ENCODE measurements at regions not wholly inside any gene's neighbourhood (a gene's known extent, or its start where the extent isn't known, plus 50 kb on each side); places are given as distances from the start of the nearest gene placed in this dataset.

GRCh38 chr7:25727876-25728275, 424.1 kb upstream of the NFE2L3 start:
- no peak overlapping the region for H3K4me3 Mint-ChIP-seq
- DNase-seq (ENCODE audit: low spot score in 2 of 2, unreplicated experiment in 2 of 2): no peak
- H3K27ac Mint-ChIP-seq: no peak overlapping the region
- peaks cover 24% of the 10 kb centered on the region for H3K4me1 Mint-ChIP-seq
- no peak for TF ChIP-seq CTCF (IDR thresholded peaks at IDR 0.05; ENCODE audit: unreplicated experiment)
- no peaks in the 10 kb centered on the region for H3K36me3 Mint-ChIP-seq
- no peaks in the 10 kb centered on the region for H3K27me3 Mint-ChIP-seq (ENCODE audit: low read depth)
- no peaks in the 10 kb centered on the region for H3K9me3 Mint-ChIP-seq

- no peaks in the 10 kb centered on the region for H3K27me3 Mint-ChIP-seq (ENCODE audit: low read depth)
- DNase-seq (ENCODE audit: low spot score in 2 of 2, unreplicated experiment in 2 of 2): no peak
- H3K4me3 Mint-ChIP-seq: no peak overlapping the region
- TF ChIP-seq CTCF (IDR thresholded peaks at IDR 0.05; ENCODE audit: unreplicated experiment): no peak
- H3K36me3 Mint-ChIP-seq: no peaks in the 10 kb centered on the region
- no peaks in the 10 kb centered on the region for H3K9me3 Mint-ChIP-seq
- H3K27ac Mint-ChIP-seq: no peak overlapping the region
- H3K4me1 Mint-ChIP-seq: peaks cover 32% of the 10 kb centered on the region
Measured at GRCh38 chr7:25731068-25731845, 420.7 kb upstream of the NFE2L3 start.

- Mint-ChIP-seq H3K27me3 (ENCODE audit: low read depth) (no peaks in the 10 kb centered on the region), H3K4me1 (peaks cover 30% of the 10 kb centered on the region), H3K36me3 (no peaks in the 10 kb centered on the region), H3K27ac (no peak overlapping the region), H3K9me3 (no peaks in the 10 kb centered on the region), H3K4me3 (no peak overlapping the region)
- no peak for TF ChIP-seq CTCF (IDR thresholded peaks at IDR 0.05; ENCODE audit: unreplicated experiment)
- no peak for DNase-seq (ENCODE audit: low spot score in 2 of 2, unreplicated experiment in 2 of 2)
Measured at GRCh38 chr7:25731846-25732245, 420.2 kb upstream of the NFE2L3 start.

- Mint-ChIP-seq H3K27me3 (ENCODE audit: low read depth) (no peaks in the 10 kb centered on the region), H3K27ac (no peak overlapping the region), H3K9me3 (no peaks in the 10 kb centered on the region), H3K4me3 (no peak overlapping the region), H3K4me1 (peaks cover 27% of the 10 kb centered on the region), H3K36me3 (no peaks in the 10 kb centered on the region)
- no peak for TF ChIP-seq CTCF (IDR thresholded peaks at IDR 0.05; ENCODE audit: unreplicated experiment)
- DNase-seq (ENCODE audit: low spot score in 2 of 2, unreplicated experiment in 2 of 2): no peak
Measured at GRCh38 chr7:25732766-25733217, 419.2 kb upstream of the NFE2L3 start.

- H3K36me3 Mint-ChIP-seq: no peaks in the 10 kb centered on the region
- no peak overlapping the region for H3K27ac Mint-ChIP-seq
- H3K4me3 Mint-ChIP-seq: no peak overlapping the region
- TF ChIP-seq CTCF (IDR thresholded peaks at IDR 0.05; ENCODE audit: unreplicated experiment): no peak
- no peak for DNase-seq (ENCODE audit: low spot score in 2 of 2, unreplicated experiment in 2 of 2)
- no peaks in the 10 kb centered on the region for H3K9me3 Mint-ChIP-seq
- H3K27me3 Mint-ChIP-seq (ENCODE audit: low read depth): no peaks in the 10 kb centered on the region
- peaks cover 30% of the 10 kb centered on the region for H3K4me1 Mint-ChIP-seq
Measured at GRCh38 chr7:25735674-25736242, 416.2 kb upstream of the NFE2L3 start.

All from mesothelial cell of epicardium (in vitro differentiated cells).